ENCODE measurements at regions not wholly inside any gene's neighbourhood (a gene's known extent, or its start where the extent isn't known, plus 50 kb on each side); places are given as distances from the start of the nearest gene placed in this dataset.

DNA sequence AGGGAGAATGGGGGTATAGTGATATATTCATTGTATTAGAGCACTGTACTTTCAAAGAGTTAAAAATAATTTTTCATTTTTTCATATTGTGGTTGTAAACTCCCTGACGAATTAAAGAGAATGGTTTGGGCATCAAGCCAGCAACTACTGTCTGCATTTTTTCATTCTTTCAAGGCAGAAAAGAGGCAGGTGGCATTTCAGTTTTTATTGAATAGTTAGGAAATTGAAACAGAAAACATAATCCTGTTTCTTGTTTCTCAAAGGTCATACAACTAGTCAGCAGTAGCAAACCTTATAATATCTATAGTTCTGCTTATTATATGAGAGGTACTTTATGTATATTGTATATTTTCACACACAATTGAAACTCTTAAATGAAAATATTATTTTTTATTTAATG, 303.9 kb upstream of the KCND2 start:
- DNase-seq = no peak

DNA sequence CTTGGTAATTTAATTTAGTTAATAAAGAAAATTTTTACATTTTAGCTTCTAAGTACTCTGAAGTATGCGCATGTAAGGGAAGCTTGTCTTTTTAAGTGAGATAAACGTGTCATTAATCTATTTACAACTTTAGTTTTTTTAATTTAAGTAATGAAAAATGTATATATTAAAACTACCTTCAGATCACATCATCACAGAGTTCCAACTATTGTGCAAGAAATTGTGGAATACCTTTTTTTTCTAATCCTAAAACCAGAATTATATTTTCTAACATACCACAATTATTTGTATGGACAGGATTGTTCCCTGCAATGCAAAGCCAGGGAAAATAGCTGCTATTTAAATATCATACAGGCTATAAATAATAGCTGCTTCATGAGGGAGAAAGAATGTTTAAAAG, 303.2 kb upstream of the KCND2 start:
- DNase-seq = no peak

DNA sequence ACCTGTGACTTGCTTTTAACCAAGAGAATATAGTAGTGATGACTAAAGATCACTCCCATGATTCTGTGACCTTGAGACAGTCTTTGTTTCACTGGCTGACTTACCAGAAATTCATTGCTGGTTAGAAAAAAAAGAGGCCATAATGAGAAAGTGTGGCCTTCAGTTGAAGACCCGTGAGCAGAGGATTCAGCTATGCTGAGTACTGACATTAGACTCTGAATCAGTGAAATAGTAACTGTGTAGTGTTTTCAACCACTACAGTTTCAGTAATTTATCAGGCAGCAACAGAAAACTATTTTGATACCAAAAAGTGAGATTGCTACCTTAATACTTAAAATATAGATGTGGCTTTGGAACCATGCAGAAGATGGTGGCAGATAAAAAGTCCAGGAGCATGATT, 298.0 kb upstream of the KCND2 start:
- peak; percentile 9 for DNase-seq

DNA sequence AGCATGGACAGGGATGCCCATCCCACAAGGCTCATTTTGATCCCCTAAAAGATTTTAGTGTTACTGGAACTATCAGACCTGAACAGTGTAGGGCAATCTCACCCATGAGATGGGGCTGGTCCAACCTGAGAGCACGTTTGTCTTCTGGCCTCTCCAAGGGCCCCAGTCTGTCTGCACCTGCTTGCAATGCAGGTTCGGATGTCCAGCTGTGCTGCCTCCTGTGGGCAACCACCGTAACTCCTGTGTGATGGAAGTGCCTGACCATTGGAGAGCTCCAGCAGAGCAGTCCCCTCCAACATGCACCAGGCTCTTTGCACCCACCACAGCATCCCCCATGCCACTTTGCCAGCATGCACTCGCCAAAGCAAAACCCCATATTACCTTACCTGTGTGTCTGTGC, 290.1 kb upstream of the KCND2 start:
- DNase-seq = no peak

DNA sequence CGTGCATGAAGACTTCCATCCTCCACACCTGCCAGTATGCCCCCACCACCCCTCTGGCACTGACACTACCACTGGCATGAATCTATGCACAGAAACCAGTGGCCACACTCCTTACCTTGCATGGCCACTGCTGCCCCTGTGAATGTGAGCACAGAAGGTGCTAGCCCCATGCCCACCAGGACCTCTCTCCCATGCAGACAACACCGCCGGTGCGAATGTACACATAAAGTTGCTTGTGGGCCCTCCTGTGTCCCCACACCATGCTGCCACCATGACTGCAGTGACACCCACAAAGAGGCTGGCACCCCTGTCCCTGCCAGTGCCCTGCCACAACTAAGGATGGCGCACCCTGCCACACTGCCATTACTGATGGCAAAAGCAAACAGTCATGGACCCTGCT, 289.5 kb upstream of the KCND2 start:
- DNase-seq = no peak

DNA sequence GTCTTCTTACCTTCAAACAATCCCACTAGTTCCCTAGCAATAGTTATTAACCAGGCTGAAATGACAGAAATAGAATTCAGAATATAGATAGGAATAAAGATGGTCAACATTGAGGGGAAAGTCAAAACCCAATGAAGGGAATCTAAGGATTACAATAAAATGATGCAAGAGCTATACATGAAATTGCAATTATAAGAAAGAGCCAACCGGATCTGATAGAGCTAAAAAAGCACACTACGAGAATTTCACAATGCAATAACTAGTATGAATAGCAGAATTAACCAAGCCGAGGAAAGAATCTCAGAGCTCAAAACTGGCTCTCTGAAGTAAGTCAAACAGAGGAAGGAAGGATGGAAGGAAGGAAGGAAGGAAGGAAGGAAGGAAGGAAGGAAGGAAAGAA, 288.7 kb upstream of the KCND2 start:
- no peak for DNase-seq

DNA sequence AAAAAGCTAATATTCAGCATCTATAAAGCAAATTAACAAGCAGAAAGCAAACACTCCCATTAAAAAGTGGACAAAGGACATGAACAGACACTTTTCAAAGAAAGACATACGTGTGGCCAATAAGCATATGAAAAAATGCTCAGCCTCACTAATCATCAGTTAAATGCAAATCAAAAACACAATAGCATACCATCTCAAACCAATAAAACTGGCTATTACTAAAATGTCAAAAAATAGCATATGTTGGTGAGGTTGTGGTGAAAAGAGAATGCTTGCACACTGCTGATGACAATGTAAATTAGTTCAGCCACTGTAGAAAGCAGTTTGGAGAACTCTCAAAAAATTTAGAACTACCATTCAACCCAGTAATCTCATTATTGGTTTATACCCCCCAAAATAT, 284.6 kb upstream of the KCND2 start:
- no peak for DNase-seq

DNA sequence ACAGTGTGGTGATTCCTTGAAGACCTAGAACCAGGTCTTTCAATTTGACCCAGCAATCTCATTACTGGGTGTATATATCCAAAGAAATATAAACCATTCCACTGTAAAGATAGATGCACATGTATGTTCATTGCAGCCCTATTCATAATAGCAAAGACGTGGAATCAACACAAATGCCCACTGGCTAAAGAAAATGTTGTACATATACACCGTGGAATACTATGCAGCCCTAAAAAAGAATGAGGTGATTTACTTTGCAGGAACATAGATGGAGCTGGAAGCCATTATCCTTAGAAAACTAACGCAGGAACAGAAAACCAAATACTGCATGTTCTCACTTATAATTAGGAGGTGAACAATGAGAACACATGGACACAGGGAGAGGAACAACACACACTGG, 278.0 kb upstream of the KCND2 start:
- no peak for DNase-seq

DNA sequence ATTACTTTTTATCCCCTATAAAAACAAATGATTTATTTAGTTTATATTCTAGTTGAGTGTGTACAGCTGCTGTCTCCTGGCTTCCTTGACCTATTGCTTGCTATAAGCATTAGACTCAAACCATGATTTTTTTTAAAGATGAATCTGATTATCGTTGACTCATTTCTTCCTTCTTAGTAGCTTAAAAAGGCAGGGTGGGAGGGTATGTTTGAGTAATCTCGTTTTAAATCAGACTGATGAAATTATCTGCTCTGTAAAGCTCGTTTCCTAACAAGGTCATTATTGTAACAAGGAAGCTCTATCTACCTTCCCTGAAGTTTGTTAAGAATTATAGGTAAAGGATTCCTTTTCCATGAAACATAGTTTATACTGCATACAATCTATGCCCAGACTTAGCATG, 276.3 kb upstream of the KCND2 start:
- peak; percentile 39 for DNase-seq

DNA sequence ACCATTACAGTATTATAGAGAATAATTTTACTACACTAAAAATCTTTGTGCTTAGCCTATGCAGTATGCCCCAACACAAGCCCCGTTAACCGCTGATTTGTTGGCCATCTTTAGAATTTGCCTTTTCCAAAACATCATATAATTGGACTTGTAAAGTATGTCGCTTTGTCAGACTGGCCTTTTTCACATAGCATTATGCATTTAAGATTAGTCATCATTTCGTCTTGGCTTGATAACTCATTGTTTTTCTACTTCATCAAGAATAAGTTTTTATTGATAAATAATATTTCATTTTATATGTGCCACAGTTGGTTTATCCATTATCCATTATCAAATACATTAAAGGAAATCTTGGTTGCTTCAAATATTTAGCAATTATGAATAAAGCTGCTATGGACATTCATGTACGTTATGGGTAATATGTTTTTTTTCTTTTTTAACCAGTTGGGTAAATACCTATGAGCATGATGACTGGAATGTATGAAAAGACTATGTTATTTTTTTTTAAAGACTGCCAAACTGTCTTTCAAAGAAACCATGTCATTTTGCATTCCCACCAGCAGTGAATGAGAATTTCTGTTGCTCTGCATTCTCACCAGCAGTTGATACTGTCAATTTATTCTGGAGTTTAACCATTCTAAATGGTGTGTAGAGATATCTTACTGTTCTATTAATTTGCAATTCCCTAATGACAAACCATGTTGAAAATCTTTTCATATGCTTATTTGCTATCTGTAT, 273.1 kb upstream of the KCND2 start:
- DNase-seq = no peak

DNA sequence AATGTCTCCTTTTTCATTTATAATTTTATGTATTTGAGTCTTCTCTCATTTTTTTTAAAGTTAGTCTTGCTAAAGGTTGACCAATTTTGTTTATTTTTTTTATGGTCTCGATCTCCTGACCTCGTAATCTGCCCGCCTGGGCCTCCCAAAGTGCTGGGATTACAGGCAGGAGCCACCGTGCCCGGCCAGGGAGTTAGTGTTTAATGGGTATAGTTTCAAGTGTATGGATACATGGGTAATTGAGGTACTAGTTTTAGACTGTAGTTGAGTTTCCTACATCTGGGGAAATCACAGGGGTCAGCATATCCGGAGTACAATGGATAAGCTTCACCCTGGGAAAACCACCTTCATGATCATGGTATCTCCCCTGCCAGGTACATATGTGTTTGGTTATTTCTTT, 267.3 kb upstream of the KCND2 start:
- DNase-seq = no peak

DNA sequence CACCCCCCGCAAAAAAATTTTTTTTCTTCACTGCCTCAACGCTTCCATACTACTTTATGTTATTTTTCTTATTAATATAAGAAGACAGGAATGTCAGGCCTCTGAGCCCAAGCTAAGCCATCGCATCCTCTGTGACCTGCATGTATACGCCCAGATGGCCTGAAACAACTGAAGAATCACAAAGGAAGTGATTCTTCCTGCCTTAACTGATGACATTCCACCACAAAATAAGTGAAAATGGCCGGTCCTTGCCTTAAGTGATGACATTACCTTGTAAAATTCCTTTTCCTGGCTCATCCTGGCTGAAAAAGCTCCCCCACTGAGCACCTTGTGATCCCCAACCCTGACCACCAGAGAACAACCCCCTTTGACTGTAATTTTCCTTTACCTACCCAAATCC, 258.7 kb upstream of the KCND2 start:
- DNase-seq = peak; percentile 7

DNA sequence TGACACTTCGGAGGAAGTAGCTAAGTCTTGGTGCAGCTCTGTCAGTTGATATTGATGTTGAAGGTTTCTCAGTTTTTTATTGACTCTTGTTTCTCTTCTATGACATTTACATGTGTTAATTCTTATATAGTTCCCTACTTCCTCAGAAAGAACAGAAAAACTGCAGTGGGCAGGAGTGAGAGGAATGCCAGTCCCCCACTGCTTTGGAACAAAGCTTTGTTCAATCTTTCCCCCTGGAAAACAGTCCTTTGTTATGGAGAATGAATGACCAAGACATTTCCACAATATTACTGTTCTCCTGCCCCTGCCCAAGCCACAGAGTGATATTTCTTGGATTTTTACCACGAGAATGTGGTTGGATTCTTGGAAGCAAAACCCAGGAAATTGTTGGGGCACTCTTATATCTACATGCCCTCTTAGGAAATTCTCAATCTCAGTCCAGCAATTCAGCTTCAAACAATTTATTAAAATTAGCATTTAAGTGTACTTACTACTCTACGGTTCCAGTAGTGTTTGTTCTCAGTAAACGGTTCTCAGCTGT, 258.0 kb upstream of the KCND2 start:
- DNase-seq = no peak

DNA sequence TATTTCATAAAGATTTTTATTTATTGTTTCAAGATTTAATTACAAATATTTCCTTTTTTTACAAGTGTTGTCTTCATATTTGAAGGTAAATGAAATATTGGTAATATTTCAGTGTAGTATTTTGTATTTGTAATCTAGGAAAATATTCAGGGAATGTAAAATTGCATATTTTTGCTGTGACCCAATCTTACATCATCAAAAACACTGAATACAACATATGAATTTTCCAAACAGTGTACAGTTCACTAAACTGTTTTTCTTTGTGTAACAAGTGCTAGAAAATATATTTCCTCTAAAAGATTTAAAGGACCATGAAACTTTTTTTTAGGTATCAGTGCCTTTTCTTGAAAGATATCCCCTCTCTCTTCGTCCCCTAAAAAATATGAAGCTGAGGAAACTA, 251.9 kb upstream of the KCND2 start:
- DNase-seq = no peak

DNA sequence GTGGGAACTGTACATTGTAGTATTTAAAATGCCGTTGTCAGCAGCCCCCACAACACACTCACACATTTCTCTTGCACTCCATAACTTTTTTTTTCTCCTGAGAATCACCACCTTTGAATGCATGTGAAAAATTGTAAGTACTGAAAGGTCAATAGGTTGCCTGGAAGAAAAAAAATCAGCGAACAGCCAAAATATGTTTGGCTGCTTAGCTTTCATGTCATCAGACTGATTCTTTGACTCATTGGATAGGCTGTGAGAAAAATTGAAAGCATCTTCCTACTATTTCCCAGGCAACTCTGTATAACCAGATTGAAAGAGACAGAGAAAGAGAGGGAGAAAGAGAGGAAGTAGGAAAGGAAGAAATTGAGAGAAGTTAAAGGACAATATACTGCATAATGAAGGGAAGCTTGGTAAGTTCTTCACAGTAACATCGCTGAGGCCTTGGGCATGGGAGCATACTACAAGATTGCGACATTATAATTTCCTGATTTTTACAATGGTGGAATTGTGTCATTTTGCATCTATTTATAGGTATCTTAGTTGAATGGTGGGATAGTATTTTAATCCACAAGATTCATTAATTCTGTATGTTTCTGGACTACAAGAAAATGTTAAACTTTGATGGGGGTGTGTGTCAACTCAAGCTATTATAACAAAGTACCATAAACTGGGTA, 249.3 kb upstream of the KCND2 start:
- no peak for DNase-seq

DNA sequence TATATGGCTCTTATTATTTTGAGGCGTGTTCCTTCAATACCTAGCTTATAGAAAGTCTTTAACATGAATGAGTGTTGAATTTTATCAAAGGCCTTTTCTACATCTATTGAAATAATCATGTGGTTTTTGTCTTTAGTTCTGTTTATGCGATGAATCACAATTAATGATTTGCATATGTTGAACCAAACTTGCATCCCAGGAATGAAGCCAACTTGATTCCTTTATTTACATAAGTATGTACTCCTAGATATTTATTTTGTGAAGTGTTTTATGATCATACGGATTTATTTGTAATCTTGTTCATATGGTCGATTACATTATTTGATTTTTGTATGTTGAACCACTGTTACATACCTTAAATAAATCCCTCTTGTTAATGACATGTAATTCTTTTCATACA, 244.3 kb upstream of the KCND2 start:
- DNase-seq = no peak

DNA sequence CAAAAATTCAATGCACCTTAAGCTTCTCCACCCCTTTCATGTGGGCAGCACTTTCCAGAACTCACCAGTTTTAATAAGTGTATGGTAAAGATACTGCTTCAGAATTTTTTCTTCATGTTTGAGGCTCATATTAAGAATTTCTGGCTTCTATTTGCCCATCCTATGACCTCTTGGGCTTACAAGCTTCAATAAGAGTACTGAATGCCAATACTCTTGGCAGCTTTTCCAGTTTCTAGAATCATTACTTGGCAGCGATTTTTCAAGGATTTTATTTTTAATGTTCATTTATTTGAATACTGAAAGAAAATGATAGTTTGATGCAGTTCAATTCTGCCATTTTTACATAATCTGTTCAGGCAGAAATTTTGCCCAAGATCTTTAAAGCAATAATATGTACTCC, 242.1 kb upstream of the KCND2 start:
- no peak for DNase-seq

DNA sequence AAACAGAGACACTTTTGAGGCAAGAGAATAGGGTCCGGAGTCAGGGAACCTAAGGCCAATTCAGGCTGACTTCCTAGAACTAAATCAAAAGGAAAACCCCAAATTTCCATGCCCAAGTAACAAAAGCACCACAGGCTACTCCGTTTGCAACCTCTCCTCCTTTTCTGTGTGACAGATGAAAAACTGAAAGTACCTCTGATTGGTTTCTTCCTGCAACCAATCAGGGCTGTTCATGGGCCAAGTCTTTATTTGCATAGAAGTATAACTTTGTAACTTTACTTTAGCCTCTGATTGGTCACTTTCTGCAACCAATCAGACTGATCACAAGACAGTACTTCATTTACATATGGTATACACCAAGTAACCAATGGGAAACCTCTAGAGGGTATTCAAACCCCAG, 239.9 kb upstream of the KCND2 start:
- DNase-seq = no peak

DNA sequence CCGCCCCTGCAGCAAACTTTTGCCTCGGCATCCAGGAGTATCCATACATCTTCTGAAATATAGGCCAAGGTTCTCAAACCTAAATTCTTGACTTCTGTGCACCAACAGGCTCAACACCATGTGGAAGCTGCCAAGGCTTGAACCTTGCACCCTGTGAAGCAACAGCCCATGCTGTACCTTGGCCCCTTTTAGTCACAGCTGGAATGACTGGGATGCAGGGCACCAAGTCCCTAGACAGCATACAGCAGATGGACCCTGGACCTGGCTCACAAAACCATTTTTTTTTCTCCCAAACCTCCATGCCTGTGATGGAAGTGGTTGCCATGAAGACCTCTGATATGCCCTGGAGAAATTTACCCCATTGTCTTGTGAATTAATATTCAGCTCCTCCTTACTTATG, 233.8 kb upstream of the KCND2 start:
- no peak for DNase-seq

DNA sequence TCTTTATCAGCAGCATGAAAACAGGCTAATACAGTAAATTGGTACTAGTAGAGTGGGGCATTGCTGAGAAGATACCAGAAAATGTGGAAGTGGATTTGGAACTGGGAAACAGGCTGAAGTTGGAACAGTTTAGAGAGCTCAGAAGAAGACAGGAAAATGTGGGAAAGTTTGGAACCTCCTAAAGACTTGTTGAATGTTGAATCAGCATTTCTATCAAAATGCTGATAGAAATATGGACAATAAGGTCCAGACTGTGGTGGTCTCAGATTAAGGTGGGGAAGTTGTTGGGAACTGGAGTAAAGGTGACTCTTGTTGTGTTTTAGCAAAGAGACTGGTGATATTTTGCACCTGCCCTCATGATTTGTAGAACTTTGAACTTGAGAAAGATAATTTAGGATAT, 231.2 kb upstream of the KCND2 start:
- no peak for DNase-seq

DNA sequence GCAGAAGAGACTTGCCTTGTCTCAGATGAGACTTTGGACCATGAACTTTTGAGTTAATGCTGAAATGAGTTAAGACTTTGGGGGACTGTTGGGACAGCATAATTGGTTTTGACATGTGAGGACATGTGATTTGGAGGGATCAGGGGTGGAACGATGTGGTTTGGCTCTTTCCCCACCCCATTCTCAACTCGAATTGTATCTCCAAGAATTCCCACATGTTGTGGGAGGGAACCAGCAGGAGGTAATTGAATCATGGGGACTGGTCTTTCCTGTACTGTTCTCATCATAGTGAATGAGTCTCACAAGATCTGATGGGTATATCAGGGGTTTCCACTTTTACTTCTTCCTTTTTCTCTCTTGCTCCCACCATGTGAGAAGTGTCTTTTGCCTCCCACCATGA, 229.7 kb upstream of the KCND2 start:
- DNase-seq = no peak

DNA sequence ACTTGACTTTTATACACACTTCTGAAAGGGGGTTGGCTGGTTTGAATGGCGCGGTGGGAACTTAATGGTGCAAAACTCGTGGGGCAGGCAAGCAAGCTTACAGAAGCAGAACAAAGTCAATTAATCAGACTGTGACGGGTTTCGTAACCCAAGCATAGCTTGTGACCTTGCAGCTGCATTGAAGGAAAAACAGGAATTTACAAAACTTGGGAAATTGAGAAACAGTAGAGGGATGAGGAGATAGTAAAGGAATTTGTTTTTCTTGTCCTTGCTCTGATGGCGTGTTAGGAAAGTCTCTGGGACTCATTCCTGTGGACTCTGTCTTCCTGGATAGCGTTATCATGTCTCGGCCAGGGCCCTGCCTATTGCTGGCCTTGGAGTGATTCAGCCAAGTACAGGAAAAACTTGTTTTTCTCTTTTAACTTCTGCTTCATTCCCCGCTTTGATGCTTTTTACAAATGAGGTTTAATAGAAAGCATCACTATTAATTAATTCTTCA, 220.0 kb upstream of the KCND2 start:
- DNase-seq = no peak

DNA sequence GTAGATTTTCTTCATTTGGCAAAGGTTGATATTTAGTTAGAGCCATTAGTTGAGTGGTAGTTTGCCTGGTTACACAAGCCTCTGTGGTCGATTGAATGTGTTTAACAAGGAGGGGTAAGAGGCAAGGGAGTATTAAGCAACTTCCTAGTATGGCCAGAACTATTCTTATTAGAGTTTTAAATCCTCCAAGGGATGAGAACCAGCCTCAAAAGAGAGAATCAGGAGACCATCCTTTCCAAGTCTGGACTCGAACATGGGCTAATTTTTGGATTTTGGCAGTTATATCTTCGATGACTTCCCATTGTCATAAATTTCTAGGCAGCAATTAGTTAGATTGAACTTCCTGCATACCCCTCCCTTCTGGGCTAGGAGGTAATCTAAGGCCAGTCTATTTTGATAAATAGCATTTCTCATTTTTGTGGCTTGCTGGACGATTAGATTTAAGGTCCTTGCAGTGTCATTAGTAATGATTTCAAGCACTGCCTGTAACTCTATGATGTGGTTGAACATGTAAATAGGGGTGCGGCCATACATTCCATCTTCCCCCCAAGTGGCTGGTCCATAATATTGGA, 219.5 kb upstream of the KCND2 start:
- DNase-seq = no peak

DNA sequence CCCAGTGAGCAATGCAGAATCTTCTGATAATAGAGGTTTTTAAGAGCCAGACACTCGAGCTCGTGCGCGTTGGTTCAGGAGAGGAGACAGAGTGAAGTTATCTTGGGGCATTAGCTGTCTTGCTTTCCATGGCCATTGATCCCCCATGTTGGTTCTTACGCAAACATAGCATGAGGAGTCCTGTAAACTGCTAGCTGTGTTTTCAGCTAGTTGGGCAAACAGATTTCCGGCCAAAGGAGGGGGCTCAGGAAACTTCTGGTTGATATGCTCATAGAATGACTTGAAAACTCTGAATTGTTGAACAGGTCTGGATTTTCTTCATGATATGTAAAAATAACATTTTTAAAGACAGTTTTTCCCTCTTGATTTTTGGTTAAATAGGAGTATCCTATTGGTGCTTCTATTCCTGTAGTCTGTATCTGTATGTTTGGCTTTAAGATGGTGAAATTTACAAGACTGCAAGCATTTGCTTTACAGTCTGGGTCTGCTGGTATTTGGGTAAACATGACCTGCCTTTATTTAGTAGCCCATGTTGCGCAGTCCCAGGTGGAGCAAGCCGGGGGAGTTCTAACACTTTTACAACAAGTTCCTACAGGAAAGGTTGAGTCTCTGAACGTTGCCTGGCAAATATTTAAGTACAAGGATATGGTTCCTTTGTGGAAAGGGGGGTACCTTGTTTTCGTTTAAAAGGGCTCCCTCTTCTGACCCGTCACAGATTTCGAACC, 218.4 kb upstream of the KCND2 start:
- DNase-seq = no peak

All from NCI-H82 (cell line).